IMR-90 (cell line): ENCODE measurements at regions not wholly inside any gene's neighbourhood (a gene's known extent, or its start where the extent isn't known, plus 50 kb on each side); places are given as distances from the start of the nearest gene placed in this dataset.

Experiments used
- ATAC-seq: fragments of 200-7000 bp; cut with Tn5 transposase; 2 replicates; pipeline ENCODE4 v1.9.1; 2020; ENCODE audit warnings: low read depth, mild to moderate bottlenecking, moderate library complexity
- BruUV-seq: library from RNA; stranded (reverse); fragments of 400-500 nt; replicated peaks from 2 replicates; lab custom pipeline; 2021; lab: Mats Ljungman, UMichigan
- CTCF ChIA-PET: fragments of 300-600 bp; formaldehyde crosslinking; extraction: SDS; loops from one replicate; lab custom pipeline; 2021; ENCODE audit warnings: antibody characterized with exemption; lab: Yijun Ruan, JAX
- POLR2A ChIA-PET: fragments of 300-600 bp; sonication (Branson Sonifier 250); formaldehyde crosslinking; loops from one replicate; lab custom pipeline; 2022; ENCODE audit warnings: antibody characterized with exemption; ENCODE audit not compliant: unreplicated experiment; lab: Charles Lee
- DNase-seq: peaks from one replicate; pipeline ENCODE4 v3.0.0; 2013
- H2AFZ ChIP-seq: replicated peaks from 2 replicates; pipeline ENCODE3; 2013; ENCODE audit warnings: low read length, mild to moderate bottlenecking; ENCODE audit not compliant: poor library complexity
- H2AK5ac ChIP-seq: 2 replicates; pipeline ENCODE4 v1.6.1; 2013; ENCODE audit warnings: low read depth, low read length, inconsistent platforms
- H2AK9ac ChIP-seq: replicated peaks from 2 replicates; pipeline ENCODE3; 2013; ENCODE audit warnings: mild to moderate bottlenecking, low read depth, low read length, moderate library complexity; ENCODE audit not compliant: poor library complexity
- H2BK120ac ChIP-seq: 2 replicates; pipeline ENCODE4 v1.6.1; 2013; ENCODE audit warnings: low read depth, low read length, inconsistent platforms
- H2BK15ac ChIP-seq: 3 replicates; pipeline ENCODE4 v1.6.1; 2013; ENCODE audit warnings: low read depth, low read length, inconsistent platforms
- H2BK20ac ChIP-seq: 2 replicates; pipeline ENCODE4 v1.6.1; 2013; ENCODE audit warnings: low read depth, mild to moderate bottlenecking, inconsistent platforms, low read length, moderate library complexity
- H2BK5ac ChIP-seq: 2 replicates; pipeline ENCODE4 v1.6.1; 2013; ENCODE audit warnings: mild to moderate bottlenecking, low read depth, low read length, inconsistent platforms; ENCODE audit not compliant: poor library complexity, severe bottlenecking
- H3K14ac ChIP-seq: replicated peaks from 2 replicates; pipeline ENCODE4 v1.6.1; 2013; ENCODE audit warnings: low read depth, low read length, inconsistent platforms
- H3K18ac ChIP-seq: 2 replicates; pipeline ENCODE4 v1.6.1; 2013; ENCODE audit warnings: low read depth, low read length, control low read depth
- H3K23ac ChIP-seq: 2 replicates; pipeline ENCODE4 v1.6.1; 2013; ENCODE audit warnings: low read depth, low read length, inconsistent platforms
- H3K27ac ChIP-seq: 2 replicates; pipeline ENCODE4 v1.5.1; 2013; ENCODE audit warnings: mild to moderate bottlenecking, control low read depth, low read length; ENCODE audit not compliant: insufficient read depth
- H3K27me3 ChIP-seq: 2 replicates; pipeline ENCODE4 v1.6.1; 2013; ENCODE audit warnings: low read length; ENCODE audit not compliant: control insufficient read depth, insufficient read depth
- H3K36me3 ChIP-seq: 2 replicates; pipeline ENCODE4 v1.6.1; 2013; ENCODE audit warnings: low read length, mixed read lengths; ENCODE audit not compliant: control insufficient read depth, insufficient read depth
- H3K4ac ChIP-seq: 2 replicates; pipeline ENCODE4 v1.6.1; 2013; ENCODE audit warnings: low read depth, low read length, inconsistent platforms
- H3K4me1 ChIP-seq: 2 replicates; pipeline ENCODE4 v1.6.1; 2013; ENCODE audit warnings: low read length, mixed read lengths; ENCODE audit not compliant: control insufficient read depth, insufficient read depth
- H3K4me2 ChIP-seq: 2 replicates; pipeline ENCODE4 v1.6.1; 2013; ENCODE audit warnings: low read depth, mild to moderate bottlenecking, control low read depth, low read length, moderate library complexity
- H3K4me3 ChIP-seq: 2 replicates; pipeline ENCODE4 v1.5.1; 2013; ENCODE audit warnings: low read depth, mild to moderate bottlenecking, control low read depth, low read length, moderate library complexity; ENCODE audit not compliant: insufficient read depth
- H3K56ac ChIP-seq: 2 replicates; pipeline ENCODE4 v1.6.1; 2013; ENCODE audit warnings: low read length, inconsistent platforms; ENCODE audit not compliant: insufficient read depth; ENCODE audit errors: extremely low read depth
- H3K79me1 ChIP-seq, 2 experiments: 2 replicates each; pipeline ENCODE4 v1.6.1; 2013; ENCODE audit warnings: low read length in 2 of 2, inconsistent platforms in 1 of 2, low read depth in 1 of 2
- H3K9ac ChIP-seq: 2 replicates; pipeline ENCODE4 v1.6.1; 2013; ENCODE audit warnings: low read depth, low read length, control low read depth
- H3K9me1 ChIP-seq: 2 replicates; pipeline ENCODE4 v1.6.1; 2013; ENCODE audit warnings: low read length, inconsistent platforms; ENCODE audit not compliant: insufficient read depth
- H3K9me3 ChIP-seq: 2 replicates; pipeline ENCODE4 v1.6.1; 2013; ENCODE audit warnings: low read length; ENCODE audit not compliant: control insufficient read depth, insufficient read depth
- H4K20me1 ChIP-seq: 2 replicates; pipeline ENCODE4 v1.6.1; 2013; ENCODE audit warnings: low read length, inconsistent platforms; ENCODE audit not compliant: insufficient read depth
- H4K5ac ChIP-seq: 2 replicates; pipeline ENCODE4 v1.6.1; 2013; ENCODE audit warnings: mild to moderate bottlenecking, low read depth, low read length, control low read depth
- H4K8ac ChIP-seq, 2 experiments: 2 replicates each; pipeline ENCODE4 v1.6.1; 2013; ENCODE audit warnings: low read depth in 2 of 2, low read length in 2 of 2, control low read depth in 1 of 2, inconsistent platforms in 1 of 2
- H4K91ac ChIP-seq: 2 replicates; pipeline ENCODE4 v1.6.1; 2013; ENCODE audit warnings: low read depth, low read length, inconsistent platforms; ENCODE audit not compliant: insufficient read depth
- BHLHE40 ChIP-seq: fragments of 150-350 bp; IDR thresholded peaks from 2 replicates; pipeline ENCODE4 v1.6.1; 2016; ENCODE audit warnings: mild to moderate bottlenecking, low read depth, low read length
- CEBPB ChIP-seq: IDR thresholded peaks from 2 replicates; pipeline ENCODE4 v1.6.1; 2012; ENCODE audit warnings: low read depth, low read length, improper control_type of control experiment
- CHD1 ChIP-seq: IDR thresholded peaks from 2 replicates; pipeline ENCODE4 v1.6.1; 2012; ENCODE audit warnings: low read depth, low read length, improper control_type of control experiment
- ELK1 ChIP-seq: fragments of 150-350 bp; IDR thresholded peaks from 2 replicates; pipeline ENCODE4 v1.6.1; 2016; ENCODE audit warnings: low read depth, mild to moderate bottlenecking, low read length, moderate library complexity, borderline replicate concordance
- FOS ChIP-seq: fragments of 150-350 bp; IDR thresholded peaks from 2 replicates; pipeline ENCODE4 v1.6.1; 2016; ENCODE audit warnings: low read depth, low read length
- MAFK ChIP-seq: IDR thresholded peaks from 2 replicates; pipeline ENCODE4 v1.6.1; 2012; ENCODE audit warnings: low read depth, low read length, improper control_type of control experiment
- MAZ ChIP-seq: IDR thresholded peaks from 2 replicates; pipeline ENCODE4 v1.6.1; 2012; ENCODE audit warnings: low read depth, mild to moderate bottlenecking, low read length, improper control_type of control experiment, moderate library complexity, borderline replicate concordance
- MXI1 ChIP-seq: IDR thresholded peaks from 2 replicates; pipeline ENCODE4 v1.6.1; 2012; ENCODE audit warnings: low read depth, mild to moderate bottlenecking, low read length, moderate library complexity, borderline replicate concordance
- NFE2L2 ChIP-seq: fragments of 150-350 bp; IDR thresholded peaks from 2 replicates; pipeline ENCODE4 v1.6.1; 2016; ENCODE audit warnings: low read depth, mild to moderate bottlenecking, low read length
- POLR2A ChIP-seq: IDR thresholded peaks from 2 replicates; pipeline ENCODE4 v1.6.1; 2012; ENCODE audit warnings: mild to moderate bottlenecking, low read depth, low read length
- RAD21 ChIP-seq: IDR thresholded peaks from 2 replicates; pipeline ENCODE4 v1.6.1; 2012; ENCODE audit warnings: low read length, improper control_type of control experiment
- RCOR1 ChIP-seq: IDR thresholded peaks from 2 replicates; pipeline ENCODE4 v1.6.1; 2012; ENCODE audit warnings: mild to moderate bottlenecking, low read length, improper control_type of control experiment; ENCODE audit not compliant: insufficient replicate concordance
- RFX5 ChIP-seq: IDR thresholded peaks from 2 replicates; pipeline ENCODE4 v1.8.0; 2012; ENCODE audit warnings: low read depth, mild to moderate bottlenecking, low read length, moderate library complexity
- WGBS, 2 experiments: methylation state at CpG; one replicate each; pipeline versions ENCODE4 v1.1.5 to v1.1.7; 2013; ENCODE audit warnings: missing lambda C conversion rate in 2 of 2; ENCODE audit not compliant: insufficient read length in 1 of 2; ENCODE audit errors: extremely low coverage in 2 of 2; 5-methylcytosine and 5-hydroxymethylcytosine counted together
- dilution Hi-C: fragments of 300-500 bp; cut with HindIII; formaldehyde crosslinking; loops from one replicate; pipeline ENCODE4 v1.14.3; 2018; ENCODE audit warnings: low sequenced_read_pairs; ENCODE audit not compliant: unreplicated experiment
- in situ Hi-C: fragments of 300-500 bp; cut with MboI; formaldehyde crosslinking; loops from 3 replicates; pipeline ENCODE4 v1.14.3; 2019; ENCODE audit warnings: low sequenced_read_pairs, inconsistent platforms, mixed read lengths
- intact Hi-C: fragments of 100-400 bp; cut with micrococcal nuclease; formaldehyde crosslinking; loops from 2 replicates; pipeline ENCODE4 v1.10.0; 2022
- TF ChIP-seq, protein P1 (sequence below): fragments of 150-350 bp; IDR thresholded peaks from 2 replicates; pipeline ENCODE4 v1.6.1; 2017; ENCODE audit warnings: mild to moderate bottlenecking, antibody characterized with exemption, low read length, low read depth

GRCh38 chr2:122908159-122908558 lies 1116.9 kb upstream of the CNTNAP5 start:
- no peak overlapping the region for H3K23ac ChIP-seq
- no peak overlapping the region for H3K9ac ChIP-seq
- H3K9me1 ChIP-seq: no peaks in the 10 kb centered on the region
- intact Hi-C loops: no loop called here
- H3K4me1 ChIP-seq: no peaks in the 10 kb centered on the region
- no peak overlapping the region for H2BK5ac ChIP-seq
- no peak overlapping the region for H2AK5ac ChIP-seq
- ChIA-PET POLR2A (no interaction called here), CTCF (no interaction called here)
- TF ChIP-seq ELK1 (no peak), NFE2L2 (no peak), RCOR1 (no peak), CHD1 (no peak), POLR2A (no peak), RAD21 (no peak), FOS (no peak), RFX5 (no peak), CEBPB (no peak), MAZ (no peak), MAFK (no peak), MXI1 (no peak), BHLHE40 (no peak)
- TF ChIP-seq, protein P1, sequence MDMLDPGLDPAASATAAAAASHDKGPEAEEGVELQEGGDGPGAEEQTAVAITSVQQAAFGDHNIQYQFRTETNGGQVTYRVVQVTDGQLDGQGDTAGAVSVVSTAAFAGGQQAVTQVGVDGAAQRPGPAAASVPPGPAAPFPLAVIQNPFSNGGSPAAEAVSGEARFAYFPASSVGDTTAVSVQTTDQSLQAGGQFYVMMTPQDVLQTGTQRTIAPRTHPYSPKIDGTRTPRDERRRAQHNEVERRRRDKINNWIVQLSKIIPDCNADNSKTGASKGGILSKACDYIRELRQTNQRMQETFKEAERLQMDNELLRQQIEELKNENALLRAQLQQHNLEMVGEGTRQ: no peak
- H4K91ac ChIP-seq: no peak overlapping the region
- H4K5ac ChIP-seq: no peak overlapping the region
- H2AFZ ChIP-seq: no peak overlapping the region
- no peaks in the 10 kb centered on the region for H3K27me3 ChIP-seq
- WGBS, 2 experiments: no CpG with 5 or more reads among the region's 1 CpG
- no peak overlapping the region for H3K18ac ChIP-seq
- H2BK120ac ChIP-seq: no peak overlapping the region
- no peak overlapping the region for H3K4me3 ChIP-seq
- DNase-seq (no peak), ATAC-seq (no peak)
- H3K36me3 ChIP-seq: no peaks in the 10 kb centered on the region
- dilution Hi-C loops: no loop called here
- no peak overlapping the region for H3K14ac ChIP-seq
- H2AK9ac ChIP-seq: no peak overlapping the region
- H3K79me1 ChIP-seq: no peaks in the 10 kb centered on the region
- H4K8ac ChIP-seq: no peak overlapping the region
- no peaks in the 10 kb centered on the region for H4K20me1 ChIP-seq
- H3K27ac ChIP-seq: no peak overlapping the region
- H3K56ac ChIP-seq: no peak overlapping the region
- in situ Hi-C loops: no loop called here
- H2BK15ac ChIP-seq: no peak overlapping the region
- no peak overlapping the region for H3K4ac ChIP-seq
- no TSS peak for BruUV-seq
- H3K9me3 ChIP-seq: peaks cover 7% of the 10 kb centered on the region; the same call in 1 of the 2 replicates
- no peak overlapping the region for H3K4me2 ChIP-seq
- no peak overlapping the region for H2BK20ac ChIP-seq
